OCI-LY1 (cell line): ENCODE measurements at regions not wholly inside any gene's neighbourhood (a gene's known extent, or its start where the extent isn't known, plus 50 kb on each side); places are given as distances from the start of the nearest gene placed in this dataset.

Source experiments
- H2AFZ ChIP-seq: fragments of 200-600 bp; sonication (generic), shearing (Covaris generic); 2 replicates; pipeline ENCODE4 v1.6.0; 2014; ENCODE audit warnings: antibody characterized with exemption, mild to moderate bottlenecking, low read length
- H3F3A ChIP-seq: fragments of 200-600 bp; sonication (generic), shearing (Covaris generic); 2 replicates; pipeline ENCODE4 v1.6.0; 2014; ENCODE audit warnings: mild to moderate bottlenecking, antibody characterized with exemption, low read length, moderate library complexity; ENCODE audit not compliant: insufficient read depth
- H3K27ac ChIP-seq: fragments of 200-600 bp; sonication (generic); 2 replicates; pipeline ENCODE4 v1.5.1; 2014; ENCODE audit warnings: low read length, mixed run types, mild to moderate bottlenecking, low read depth; ENCODE audit not compliant: poor library complexity, severe bottlenecking
- H3K27me3 ChIP-seq: fragments of 200-600 bp; sonication (generic); 2 replicates; pipeline ENCODE4 v1.6.0; 2014; ENCODE audit warnings: antibody characterized with exemption, mild to moderate bottlenecking, low read length, moderate library complexity; ENCODE audit not compliant: insufficient read depth
- H3K36me3 ChIP-seq: fragments of 200-600 bp; sonication (generic); 2 replicates; pipeline ENCODE4 v1.6.1; 2014; ENCODE audit warnings: mild to moderate bottlenecking, antibody characterized with exemption, low read length, moderate library complexity, mixed read lengths; ENCODE audit not compliant: insufficient read depth
- H3K4me1 ChIP-seq: fragments of 200-600 bp; sonication (generic); 2 replicates; pipeline ENCODE4 v1.5.1; 2014; ENCODE audit warnings: mild to moderate bottlenecking, low read length, moderate library complexity; ENCODE audit not compliant: insufficient read depth, severe bottlenecking
- H3K4me2 ChIP-seq: fragments of 200-600 bp; sonication (generic), shearing (Covaris generic); 2 replicates; pipeline ENCODE4 v1.6.1; 2014; ENCODE audit warnings: low read length
- H3K4me3 ChIP-seq: fragments of 200-600 bp; sonication (generic); 2 replicates; pipeline ENCODE4 v1.5.1; 2014; ENCODE audit warnings: low read length, low read depth, mild to moderate bottlenecking, mixed read lengths; ENCODE audit not compliant: poor library complexity, severe bottlenecking
- H3K79me2 ChIP-seq: fragments of 200-600 bp; shearing (Covaris generic); 2 replicates; pipeline ENCODE4 v1.6.1; 2016; ENCODE audit warnings: mixed run types, low read length, mixed read lengths; ENCODE audit not compliant: insufficient read depth
- H3K9ac ChIP-seq: fragments of 200-600 bp; sonication (generic), shearing (Covaris generic); 2 replicates; pipeline ENCODE4 v1.6.1; 2014; ENCODE audit warnings: mild to moderate bottlenecking, low read length, mixed read lengths
- H3K9me2 ChIP-seq: fragments of 200-600 bp; sonication (generic), shearing (Covaris generic); 2 replicates; pipeline ENCODE4 v1.6.1; 2014; ENCODE audit warnings: low read depth, mild to moderate bottlenecking, low read length, mixed read lengths
- H3K9me3 ChIP-seq: fragments of 200-600 bp; shearing (Covaris generic); 2 replicates; pipeline ENCODE4 v1.6.1; 2014; ENCODE audit warnings: low read length, mixed read lengths
- H4K20me1 ChIP-seq: fragments of 200-600 bp; sonication (generic), shearing (Covaris generic); 2 replicates; pipeline ENCODE4 v1.6.0; 2016; ENCODE audit warnings: mild to moderate bottlenecking, low read length; ENCODE audit not compliant: insufficient read depth
- EZH2 ChIP-seq: fragments of 200-600 bp; sonication (generic), shearing (Covaris generic); IDR thresholded peaks from 2 replicates; pipeline ENCODE4 v1.8.0; 2017; ENCODE audit warnings: borderline replicate concordance, mixed run types, mild to moderate bottlenecking, antibody characterized with exemption, low read length, moderate library complexity, mixed read lengths
- TF ChIP-seq, protein P1 (sequence below): fragments of 200-600 bp; sonication (generic), shearing (Covaris generic); IDR thresholded peaks from 2 replicates; pipeline ENCODE4 v1.5.1; 2017; ENCODE audit warnings: mild to moderate bottlenecking, antibody characterized with exemption, low read length, moderate library complexity, mixed read lengths

- H3K36me3 ChIP-seq, result no peaks in the 10 kb centered on the region
- no peaks in the 10 kb centered on the region for H4K20me1 ChIP-seq
- H3K9me3 ChIP-seq, result no peaks in the 10 kb centered on the region
- no peaks in the 10 kb centered on the region for H3K27me3 ChIP-seq
- H3K79me2 ChIP-seq, result no peaks in the 10 kb centered on the region
- H3K4me1 ChIP-seq, result peaks cover 32% of the 10 kb centered on the region
- TF ChIP-seq EZH2, result no peak
- TF ChIP-seq, protein P1, sequence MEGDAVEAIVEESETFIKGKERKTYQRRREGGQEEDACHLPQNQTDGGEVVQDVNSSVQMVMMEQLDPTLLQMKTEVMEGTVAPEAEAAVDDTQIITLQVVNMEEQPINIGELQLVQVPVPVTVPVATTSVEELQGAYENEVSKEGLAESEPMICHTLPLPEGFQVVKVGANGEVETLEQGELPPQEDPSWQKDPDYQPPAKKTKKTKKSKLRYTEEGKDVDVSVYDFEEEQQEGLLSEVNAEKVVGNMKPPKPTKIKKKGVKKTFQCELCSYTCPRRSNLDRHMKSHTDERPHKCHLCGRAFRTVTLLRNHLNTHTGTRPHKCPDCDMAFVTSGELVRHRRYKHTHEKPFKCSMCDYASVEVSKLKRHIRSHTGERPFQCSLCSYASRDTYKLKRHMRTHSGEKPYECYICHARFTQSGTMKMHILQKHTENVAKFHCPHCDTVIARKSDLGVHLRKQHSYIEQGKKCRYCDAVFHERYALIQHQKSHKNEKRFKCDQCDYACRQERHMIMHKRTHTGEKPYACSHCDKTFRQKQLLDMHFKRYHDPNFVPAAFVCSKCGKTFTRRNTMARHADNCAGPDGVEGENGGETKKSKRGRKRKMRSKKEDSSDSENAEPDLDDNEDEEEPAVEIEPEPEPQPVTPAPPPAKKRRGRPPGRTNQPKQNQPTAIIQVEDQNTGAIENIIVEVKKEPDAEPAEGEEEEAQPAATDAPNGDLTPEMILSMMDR, result no peak
- no peak overlapping the region for H2AFZ ChIP-seq
- H3K9ac ChIP-seq, result no peak overlapping the region
- H3K4me2 ChIP-seq, result no peak overlapping the region
- H3K4me3 ChIP-seq, result no peak overlapping the region
- no peak overlapping the region for H3K27ac ChIP-seq
- H3F3A ChIP-seq, result no peaks in the 10 kb centered on the region
- H3K9me2 ChIP-seq, result no peaks in the 10 kb centered on the region
Observed at GRCh38 chr2:75428646-75429443, 131.9 kb downstream of the EVA1A start.

DNA sequence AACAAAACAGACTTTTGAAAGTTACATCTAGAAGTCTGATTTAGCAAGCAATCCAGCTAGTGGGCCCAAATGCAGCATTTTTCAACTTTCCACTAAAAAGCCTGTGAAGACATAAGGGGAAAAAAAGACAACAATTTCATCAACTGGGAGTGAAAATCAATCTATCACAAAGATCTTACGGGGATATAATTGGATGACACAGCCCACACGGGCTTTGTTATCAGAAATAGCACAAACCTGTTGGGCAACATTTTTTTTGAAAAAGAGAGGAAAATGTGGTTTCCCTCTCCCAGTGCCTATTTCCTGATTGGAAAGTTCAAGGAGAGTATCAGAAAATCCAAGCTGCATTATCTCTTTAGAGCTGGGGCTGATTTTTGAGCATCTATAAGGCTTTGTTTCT lies 132.7 kb downstream of the EVA1A start:
- Histone ChIP-seq H3F3A (no peaks in the 10 kb centered on the region), H3K79me2 (no peaks in the 10 kb centered on the region), H3K9me3 (no peaks in the 10 kb centered on the region), H3K4me2 (no peak overlapping the region), H4K20me1 (no peaks in the 10 kb centered on the region), H3K27me3 (no peaks in the 10 kb centered on the region), H2AFZ (no peak overlapping the region), H3K36me3 (no peaks in the 10 kb centered on the region), H3K4me1 (peaks cover 32% of the 10 kb centered on the region), H3K9me2 (no peaks in the 10 kb centered on the region), H3K9ac (no peak overlapping the region), H3K27ac (no peak overlapping the region), H3K4me3 (no peak overlapping the region)
- TF ChIP-seq EZH2, result no peak

DNA sequence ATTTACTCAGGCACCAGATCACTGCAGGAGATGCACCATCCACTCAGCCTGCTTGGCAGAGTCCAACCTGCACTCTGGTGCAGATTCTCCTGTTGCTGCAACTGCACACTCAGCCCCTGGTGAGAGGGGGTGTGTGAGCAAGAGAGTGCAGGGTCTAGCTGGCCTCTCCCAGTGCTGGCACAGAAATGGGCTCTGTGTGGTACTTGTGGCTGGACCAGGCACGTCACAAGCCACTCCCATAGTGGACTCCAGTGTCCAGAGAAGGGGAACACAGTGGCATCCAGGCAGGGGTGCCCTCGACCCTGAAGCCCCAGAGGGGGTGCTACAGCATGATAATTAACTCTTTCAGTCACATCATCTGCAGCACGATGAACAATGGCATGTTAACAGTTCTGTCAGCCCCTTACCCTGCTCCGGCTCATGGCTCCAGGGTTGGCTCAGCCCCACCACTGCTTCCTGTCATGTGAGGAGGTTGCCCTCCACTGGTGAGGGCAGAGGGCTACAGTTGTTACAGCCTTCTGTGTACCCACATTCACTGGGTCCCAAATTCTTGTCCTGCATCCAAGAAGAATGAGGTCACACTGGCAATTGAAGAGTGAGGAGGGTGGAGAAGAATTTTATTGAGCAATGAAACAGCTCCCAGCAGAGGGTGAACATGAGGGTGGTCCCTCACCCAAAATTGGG lies 135.7 kb downstream of the EVA1A start:
- no peak overlapping the region for H2AFZ ChIP-seq
- H3K4me1 ChIP-seq, result peaks cover 9% of the 10 kb centered on the region
- no peaks in the 10 kb centered on the region for H3F3A ChIP-seq
- no peaks in the 10 kb centered on the region for H3K9me2 ChIP-seq
- H3K27ac ChIP-seq, result no peak overlapping the region
- no peaks in the 10 kb centered on the region for H3K36me3 ChIP-seq
- no peak overlapping the region for H3K9ac ChIP-seq
- no peaks in the 10 kb centered on the region for H3K9me3 ChIP-seq
- no peaks in the 10 kb centered on the region for H4K20me1 ChIP-seq
- TF ChIP-seq, protein P1, result no peak
- TF ChIP-seq EZH2, result no peak
- H3K27me3 ChIP-seq, result no peaks in the 10 kb centered on the region
- no peaks in the 10 kb centered on the region for H3K79me2 ChIP-seq
- H3K4me3 ChIP-seq, result no peak overlapping the region
- no peak overlapping the region for H3K4me2 ChIP-seq
